Colonic mucosa (tissue), 4 donors: ENCODE measurements at regions not wholly inside any gene's neighbourhood (a gene's known extent, or its start where the extent isn't known, plus 50 kb on each side); places are given as distances from the start of the nearest gene placed in this dataset.

ENCODE experiments used
- DNase-seq: peaks from one replicate; pipeline ENCODE4 v3.0.0-alpha.2; 2020
- H3K27ac ChIP-seq: fragments of 200-600 bp; one replicate; pipeline ENCODE4 v1.8.0; 2021
- H3K27me3 ChIP-seq: fragments of 200-600 bp; one replicate; pipeline ENCODE4 v1.8.0; 2021
- H3K36me3 ChIP-seq: fragments of 200-600 bp; one replicate; pipeline ENCODE4 v1.8.0; 2021
- H3K4me1 ChIP-seq: fragments of 200-600 bp; one replicate; pipeline ENCODE4 v1.8.0; 2021; ENCODE audit warnings: mild to moderate bottlenecking
- H3K4me3 ChIP-seq: fragments of 200-600 bp; one replicate; pipeline ENCODE4 v1.8.0; 2021
- H3K9ac ChIP-seq, 2 donors: one replicate each; pipeline ENCODE4 v1.7.0; 2013; ENCODE audit warnings: control low read depth in 2 of 2, low read depth in 2 of 2, low read length in 2 of 2
- H3K9me3 ChIP-seq: fragments of 200-600 bp; one replicate; pipeline ENCODE4 v1.8.0; 2021
- CTCF ChIP-seq: fragments of 200-600 bp; IDR thresholded peaks from one replicate; pipeline ENCODE4 v1.8.0; 2022; ENCODE audit warnings: antibody characterized with exemption, mild to moderate bottlenecking
- intact Hi-C: fragments of 100-400 bp; cut with DNase I; formaldehyde crosslinking; loops from one replicate; pipeline ENCODE4 v1.14.1; 2022
- donor health status: healthy.
- donor health status: DM: no; HTN: no; CAD: no.
- donor health status: DM: no; HTN: no; CAD: no.

DNA sequence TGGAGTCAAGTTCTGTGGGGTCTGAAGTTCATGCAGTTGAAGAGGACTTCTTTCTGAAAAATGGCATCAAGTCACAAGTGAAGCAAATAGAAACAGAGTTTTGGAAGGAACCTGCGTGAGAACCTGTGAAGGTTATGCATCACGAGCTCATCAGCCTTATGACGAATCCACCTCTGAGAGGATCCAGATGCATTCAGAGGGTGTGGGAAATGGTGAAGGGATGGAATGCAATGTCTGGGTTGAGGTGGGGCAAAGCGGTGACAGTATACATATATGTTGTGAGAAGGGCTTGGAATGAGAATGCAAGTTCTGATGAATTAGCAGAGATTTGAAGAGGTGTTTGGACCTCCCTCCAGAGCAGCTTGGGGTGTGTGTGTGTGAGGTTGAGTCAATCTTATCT is 382.1 kb upstream of the TBL1XR1 start:
- no peak for TF ChIP-seq CTCF
- no peak overlapping the region for H3K4me3 ChIP-seq
- H3K9ac ChIP-seq: no peak overlapping the region
- no peak overlapping the region for H3K27ac ChIP-seq
- no peaks in the 10 kb centered on the region for H3K36me3 ChIP-seq
- H3K9me3 ChIP-seq: no peaks in the 10 kb centered on the region
- H3K4me1 ChIP-seq: peaks cover 5% of the 10 kb centered on the region
- H3K27me3 ChIP-seq: no peaks in the 10 kb centered on the region
- no peak for DNase-seq
- intact Hi-C loops: no loop called here

DNA sequence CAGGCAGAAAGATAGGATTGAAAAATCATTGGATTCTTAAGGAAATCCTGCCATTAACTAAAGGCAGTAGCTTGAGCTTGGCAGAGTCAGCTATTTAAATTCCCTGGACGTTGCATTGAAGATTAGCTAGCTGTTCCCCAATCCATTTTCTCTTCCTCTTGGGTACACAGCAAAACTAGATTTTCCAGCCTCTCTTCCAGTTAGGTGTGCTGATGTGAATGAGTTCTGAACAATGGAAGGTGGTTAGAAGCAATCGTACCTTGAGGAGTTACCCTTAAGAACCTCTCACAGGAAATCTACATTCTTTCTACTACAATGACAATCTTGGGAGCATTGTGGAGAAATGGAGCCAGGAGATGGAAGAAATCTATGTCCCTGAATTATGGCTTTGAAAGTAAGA is 383.2 kb upstream of the TBL1XR1 start:
- DNase-seq: no peak
- Histone ChIP-seq H3K9ac (no peak overlapping the region), H3K4me3 (no peak overlapping the region), H3K9me3 (no peaks in the 10 kb centered on the region), H3K4me1 (no peaks in the 10 kb centered on the region), H3K36me3 (no peaks in the 10 kb centered on the region), H3K27me3 (no peaks in the 10 kb centered on the region), H3K27ac (no peak overlapping the region)
- intact Hi-C loops: no loop called here
- TF ChIP-seq CTCF: no peak

- H3K9ac ChIP-seq: no peak overlapping the region
- intact Hi-C loops: no loop called here
- DNase-seq: no peak
- no peaks in the 10 kb centered on the region for H3K4me1 ChIP-seq
- H3K27me3 ChIP-seq: no peaks in the 10 kb centered on the region
- H3K27ac ChIP-seq: no peak overlapping the region
- H3K4me3 ChIP-seq: no peak overlapping the region
- H3K9me3 ChIP-seq: no peaks in the 10 kb centered on the region
- TF ChIP-seq CTCF: no peak
- no peaks in the 10 kb centered on the region for H3K36me3 ChIP-seq
These were observed 388.0 kb upstream of the TBL1XR1 start for GRCh38 chr3:177585271-177585670.

DNA sequence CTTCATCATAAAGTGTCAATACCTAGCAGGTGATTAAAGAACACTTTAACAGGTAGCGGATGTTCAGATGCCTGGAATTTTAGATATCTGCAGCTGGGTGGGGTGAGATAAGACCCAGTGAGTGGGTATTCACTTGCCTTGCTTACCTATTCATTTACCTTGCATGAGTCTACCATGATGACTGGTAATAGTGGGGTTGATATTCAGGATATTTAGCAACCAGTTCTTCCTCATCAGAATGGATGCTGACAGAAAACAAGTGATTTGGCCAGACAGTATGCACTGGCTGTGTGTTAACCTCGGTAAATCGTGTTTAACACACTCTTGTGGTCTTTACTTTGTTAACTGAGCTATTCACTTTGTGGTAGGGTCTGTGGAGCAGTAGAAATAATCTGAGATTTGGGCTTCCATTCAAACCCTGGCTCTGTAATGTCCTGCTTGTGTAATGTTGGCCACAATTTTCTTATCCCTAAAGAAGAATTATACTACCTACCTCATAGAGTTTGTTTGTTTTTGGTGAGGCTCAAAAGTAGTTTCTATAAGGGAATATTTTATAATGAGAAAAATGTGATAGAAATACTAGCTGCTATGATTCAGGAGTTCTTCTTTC is 391.9 kb upstream of the TBL1XR1 start:
- no peaks in the 10 kb centered on the region for H3K36me3 ChIP-seq
- no peak overlapping the region for H3K27ac ChIP-seq
- H3K27me3 ChIP-seq: no peaks in the 10 kb centered on the region
- intact Hi-C loops: no loop called here
- H3K4me1 ChIP-seq: no peaks in the 10 kb centered on the region
- no peak for DNase-seq
- TF ChIP-seq CTCF: no peak
- no peaks in the 10 kb centered on the region for H3K9me3 ChIP-seq
- H3K4me3 ChIP-seq: no peak overlapping the region
- H3K9ac ChIP-seq: no peak overlapping the region

- Histone ChIP-seq H3K27me3 (no peaks in the 10 kb centered on the region), H3K4me3 (no peak overlapping the region), H3K36me3 (no peaks in the 10 kb centered on the region), H3K9ac (no peak overlapping the region), H3K4me1 (no peaks in the 10 kb centered on the region), H3K27ac (no peak overlapping the region), H3K9me3 (no peaks in the 10 kb centered on the region)
- TF ChIP-seq CTCF: no peak
- DNase-seq: no peak
- intact Hi-C loops: no loop called here
These were observed 392.7 kb upstream of the TBL1XR1 start for GRCh38 chr3:177589911-177590381.
